ENCODE measurements at regions not wholly inside any gene's neighbourhood (a gene's known extent, or its start where the extent isn't known, plus 50 kb on each side); places are given as distances from the start of the nearest gene placed in this dataset.

- no peaks in the 10 kb centered on the region for H3K9me3 ChIP-seq
- DNase-seq = no peak
- H3K27me3 ChIP-seq = no peaks in the 10 kb centered on the region
- H3K4me3 ChIP-seq = no peak overlapping the region
- no peak for TF ChIP-seq CTCF (IDR thresholded peaks at IDR 0.05)
- H3K4me1 ChIP-seq = no peaks in the 10 kb centered on the region
- intact Hi-C loops (cut with DNase I) = no loop called here
- no peak overlapping the region for H3K9ac ChIP-seq (ENCODE audit: low read depth in 2 of 2, low read length in 2 of 2)
- H3K36me3 ChIP-seq = no peaks in the 10 kb centered on the region
- no peak overlapping the region for H3K27ac ChIP-seq
Observed at GRCh38 chr2:201959198-201959597, 74.5 kb upstream of the FZD7 start.

GRCh38 chr2:201959626-201960025, 74.0 kb upstream of the FZD7 start:
- DNase-seq = no peak
- H3K27ac ChIP-seq = no peak overlapping the region
- H3K4me1 ChIP-seq = no peaks in the 10 kb centered on the region
- H3K9me3 ChIP-seq = no peaks in the 10 kb centered on the region
- no peaks in the 10 kb centered on the region for H3K36me3 ChIP-seq
- H3K9ac ChIP-seq (ENCODE audit: low read depth in 2 of 2, low read length in 2 of 2) = no peak overlapping the region
- TF ChIP-seq CTCF (IDR thresholded peaks at IDR 0.05) = no peak
- intact Hi-C loops (cut with DNase I) = no loop called here
- no peak overlapping the region for H3K4me3 ChIP-seq
- no peaks in the 10 kb centered on the region for H3K27me3 ChIP-seq

GRCh38 chr2:201960305-201960704, 73.3 kb upstream of the FZD7 start:
- H3K27ac ChIP-seq = no peak overlapping the region
- H3K4me1 ChIP-seq = no peaks in the 10 kb centered on the region
- intact Hi-C loops (cut with DNase I) = no loop called here
- no peaks in the 10 kb centered on the region for H3K27me3 ChIP-seq
- H3K9me3 ChIP-seq = no peaks in the 10 kb centered on the region
- no peaks in the 10 kb centered on the region for H3K36me3 ChIP-seq
- H3K4me3 ChIP-seq = no peak overlapping the region
- TF ChIP-seq CTCF (IDR thresholded peaks at IDR 0.05) = no peak
- no peak overlapping the region for H3K9ac ChIP-seq (ENCODE audit: low read depth in 2 of 2, low read length in 2 of 2)
- no peak for DNase-seq

GRCh38 chr2:201961401-201961800, 72.3 kb upstream of the FZD7 start:
- no peaks in the 10 kb centered on the region for H3K27me3 ChIP-seq
- intact Hi-C loops (cut with DNase I) = no loop called here
- no peaks in the 10 kb centered on the region for H3K4me1 ChIP-seq
- H3K4me3 ChIP-seq = no peak overlapping the region
- no peaks in the 10 kb centered on the region for H3K9me3 ChIP-seq
- no peak overlapping the region for H3K27ac ChIP-seq
- TF ChIP-seq CTCF (IDR thresholded peaks at IDR 0.05) = no peak
- no peaks in the 10 kb centered on the region for H3K36me3 ChIP-seq
- no peak for DNase-seq
- H3K9ac ChIP-seq (ENCODE audit: low read depth in 2 of 2, low read length in 2 of 2) = no peak overlapping the region

GRCh38 chr2:201962774-201963562, 70.7 kb upstream of the FZD7 start:
- intact Hi-C loops (cut with DNase I) = no loop called here
- Histone ChIP-seq H3K27me3 (no peaks in the 10 kb centered on the region), H3K36me3 (no peaks in the 10 kb centered on the region), H3K4me3 (no peak overlapping the region), H3K9me3 (no peaks in the 10 kb centered on the region), H3K4me1 (no peaks in the 10 kb centered on the region), H3K27ac (no peak overlapping the region), H3K9ac (ENCODE audit: low read depth in 2 of 2, low read length in 2 of 2) (no peak overlapping the region)
- TF ChIP-seq CTCF (IDR thresholded peaks at IDR 0.05) = no peak
- DNase-seq = no peak
